ENCODE measurements at regions not wholly inside any gene's neighbourhood (a gene's known extent, or its start where the extent isn't known, plus 50 kb on each side); places are given as distances from the start of the nearest gene placed in this dataset.

DNA sequence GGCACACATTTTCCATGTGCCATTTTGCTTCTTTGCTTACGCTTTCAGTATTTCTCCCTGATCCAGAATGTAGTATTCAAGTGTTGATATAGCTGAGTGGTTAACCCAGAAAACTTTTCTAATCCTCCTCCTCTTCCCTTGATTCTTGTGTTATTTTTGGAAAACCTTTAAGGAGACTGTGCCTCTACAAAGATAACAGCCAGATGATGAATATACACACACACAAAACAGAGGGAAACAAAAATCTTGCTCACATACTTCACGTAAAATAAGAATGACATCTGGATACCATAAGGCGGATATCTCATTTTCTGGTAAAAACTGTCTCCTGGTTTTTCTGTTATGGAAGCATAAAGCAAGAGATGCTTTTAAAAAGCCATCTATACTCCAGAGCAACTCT, 295.8 kb upstream of the THBS1 start:
- no peaks in the 10 kb centered on the region for H3K27me3 ChIP-seq
- H3K9me3 ChIP-seq: no peaks in the 10 kb centered on the region
- no peak for TF ChIP-seq POLR2A (IDR thresholded peaks at IDR 0.05)
- no peak for TF ChIP-seq CTCF (IDR thresholded peaks at IDR 0.05 in 4 of 5, conservative IDR thresholded peaks at IDR 0.05 in 1 of 5)
- H3K4me1 ChIP-seq: no peaks in the 10 kb centered on the region
- DNase-seq: no peak
- H3K27ac ChIP-seq: no peak overlapping the region
- intact Hi-C loops (cut with DNase I; ENCODE audit: low total_unique reads) (no loop called here), in situ Hi-C loops (cut with MboI; ENCODE audit: low sequenced_read_pairs in 4 of 4) (no loop called here)
- no peak overlapping the region for H3K4me3 ChIP-seq
- no peaks in the 10 kb centered on the region for H3K36me3 ChIP-seq
- no peak for ATAC-seq

DNA sequence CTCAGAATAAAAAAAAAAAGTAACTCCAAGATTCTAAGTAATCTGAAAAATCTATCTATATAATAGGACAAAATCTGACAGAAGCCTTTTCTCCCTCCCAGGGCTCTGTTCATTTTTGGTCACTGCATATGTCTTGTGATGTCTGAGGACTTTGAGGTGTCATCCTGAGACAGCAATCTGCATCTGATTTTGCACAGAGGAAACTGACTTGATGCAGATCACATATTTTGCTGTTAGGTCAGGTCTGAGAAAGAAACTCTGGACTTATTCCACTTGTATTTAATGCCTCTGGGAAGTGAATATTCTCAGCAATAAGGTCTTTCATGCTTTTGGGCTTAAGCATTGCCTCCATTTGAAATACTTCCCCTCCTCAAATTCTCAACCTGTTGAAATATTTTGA, 295.2 kb upstream of the THBS1 start:
- in situ Hi-C loops (cut with MboI; ENCODE audit: low sequenced_read_pairs in 4 of 4): no loop called here
- Histone ChIP-seq H3K4me1 (no peaks in the 10 kb centered on the region), H3K4me3 (no peak overlapping the region), H3K27ac (no peak overlapping the region), H3K27me3 (no peaks in the 10 kb centered on the region), H3K9me3 (no peaks in the 10 kb centered on the region), H3K36me3 (no peaks in the 10 kb centered on the region)
- intact Hi-C loops (cut with DNase I; ENCODE audit: low total_unique reads): no loop called here
- DNase-seq (no peak), ATAC-seq (no peak)
- TF ChIP-seq POLR2A (IDR thresholded peaks at IDR 0.05) (no peak), CTCF (IDR thresholded peaks at IDR 0.05 in 4 of 5, conservative IDR thresholded peaks at IDR 0.05 in 1 of 5) (no peak)

- DNase-seq: no peak
- Histone ChIP-seq H3K4me1 (no peaks in the 10 kb centered on the region), H3K27ac (no peak overlapping the region), H3K9me3 (no peaks in the 10 kb centered on the region), H3K36me3 (no peaks in the 10 kb centered on the region), H3K27me3 (no peaks in the 10 kb centered on the region), H3K4me3 (no peak overlapping the region)
- TF ChIP-seq CTCF (IDR thresholded peaks at IDR 0.05 in 4 of 5, conservative IDR thresholded peaks at IDR 0.05 in 1 of 5): no peak
- no peak for TF ChIP-seq POLR2A (IDR thresholded peaks at IDR 0.05)
- intact Hi-C loops (cut with DNase I; ENCODE audit: low total_unique reads) (no loop called here), in situ Hi-C loops (cut with MboI; ENCODE audit: low sequenced_read_pairs in 4 of 4) (no loop called here)
- no peak for ATAC-seq
Measured at GRCh38 chr15:39286706-39287105, 294.2 kb upstream of the THBS1 start.

DNA sequence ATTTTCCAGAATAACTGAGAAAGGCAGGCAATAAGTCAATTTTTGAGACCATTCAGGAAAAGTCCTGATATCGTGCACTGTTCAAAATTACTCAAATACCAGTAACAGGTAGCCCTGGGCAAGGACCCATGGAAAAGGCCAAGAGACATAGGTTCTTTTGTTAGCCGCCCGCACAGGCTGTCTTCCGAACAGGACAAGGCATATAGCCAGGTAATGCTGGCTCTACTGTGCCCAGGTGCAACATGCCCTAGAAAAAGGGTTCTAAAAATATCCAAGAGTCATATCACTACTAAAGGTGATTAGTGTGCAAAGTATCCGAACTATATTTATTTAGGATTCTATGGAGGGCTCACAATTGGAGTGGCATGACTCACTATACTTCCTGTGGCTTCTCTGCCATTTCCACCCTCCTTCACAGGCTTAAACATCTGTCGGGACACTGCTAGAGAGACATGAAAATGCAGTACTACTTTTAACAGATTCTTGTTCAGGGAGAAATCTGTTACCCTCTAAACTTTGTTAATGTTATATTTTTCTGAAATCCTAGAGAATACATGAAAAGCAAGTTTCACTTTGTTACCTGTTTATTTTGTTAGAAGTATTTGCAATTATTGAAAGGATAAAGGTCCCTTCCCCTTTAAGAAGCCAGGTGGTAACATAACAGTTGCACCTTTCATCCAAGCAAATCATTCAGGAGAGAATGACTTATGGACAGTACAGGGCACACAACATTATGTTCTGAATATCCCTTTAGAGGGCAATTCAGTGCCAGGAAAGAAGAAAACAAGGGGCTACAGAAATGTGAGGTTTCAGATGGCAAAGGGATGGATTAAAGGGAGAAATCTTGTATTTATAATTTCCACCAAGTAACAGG, 293.3 kb upstream of the THBS1 start:
- no peak for DNase-seq
- Histone ChIP-seq H3K27ac (no peak overlapping the region), H3K4me1 (no peaks in the 10 kb centered on the region), H3K9me3 (no peaks in the 10 kb centered on the region), H3K4me3 (no peak overlapping the region), H3K36me3 (no peaks in the 10 kb centered on the region), H3K27me3 (no peaks in the 10 kb centered on the region)
- in situ Hi-C loops (cut with MboI; ENCODE audit: low sequenced_read_pairs in 4 of 4) (no loop called here), intact Hi-C loops (cut with DNase I; ENCODE audit: low total_unique reads) (no loop called here)
- ATAC-seq: no peak
- TF ChIP-seq POLR2A (IDR thresholded peaks at IDR 0.05): no peak
- no peak for TF ChIP-seq CTCF (IDR thresholded peaks at IDR 0.05 in 4 of 5, conservative IDR thresholded peaks at IDR 0.05 in 1 of 5)
